BLaER1 treated with 17β-estradiol and CSF1 and Interleukin-3, amounts not matched to agents 10 nM and 100 nM (cell line): ENCODE measurements at regions not wholly inside any gene's neighbourhood (a gene's known extent, or its start where the extent isn't known, plus 50 kb on each side); places are given as distances from the start of the nearest gene placed in this dataset.

Experiments
- H3K27ac ChIP-seq, 11 experiments: shearing (Covaris generic); formaldehyde crosslinking; 2 replicates each; pipeline ENCODE4 v1.8.1; 2022
- H3K27me3 ChIP-seq, 11 experiments: shearing (Covaris generic); formaldehyde crosslinking; 2 replicates each; pipeline ENCODE4 v1.8.1; 2022
- H3K36me3 ChIP-seq, 11 experiments: shearing (Covaris generic); formaldehyde crosslinking; 2 replicates each; pipeline ENCODE4 v1.8.1; 2022
- H3K4me1 ChIP-seq, 10 experiments: shearing (Covaris generic); formaldehyde crosslinking; 2 replicates each; pipeline ENCODE4 v1.8.1; 2022
- H3K4me2 ChIP-seq, 11 experiments: shearing (Covaris generic); formaldehyde crosslinking; 2 replicates each; pipeline ENCODE4 v1.8.1; 2022
- H3K4me3 ChIP-seq, 10 experiments: shearing (Covaris generic); formaldehyde crosslinking; 2 replicates each; pipeline ENCODE4 v1.8.1; 2022
- H3K9ac ChIP-seq, 11 experiments: shearing (Covaris generic); formaldehyde crosslinking; 2 replicates each; pipeline ENCODE4 v1.8.1; 2022
- H3K9me3 ChIP-seq, 11 experiments: shearing (Covaris generic); formaldehyde crosslinking; replicated peaks in 1 of 11; 2 replicates each; pipeline ENCODE4 v1.8.1; 2022
- H4K20me1 ChIP-seq, 11 experiments: shearing (Covaris generic); formaldehyde crosslinking; 2 replicates each; pipeline ENCODE4 v1.8.1; 2022
- Cebpa-rat ChIP-seq, 11 experiments: shearing (Covaris generic); IDR thresholded peaks; 2 replicates each; pipeline ENCODE4 v1.8.1; 2022

- H3K4me1 ChIP-seq, result peaks cover 0 to 10% (median 7%) of the 10 kb centered on the region in 10 experiments; a peak in 8 of 20 replicates
- no peak overlapping the region for H3K4me3 ChIP-seq
- H3K9ac ChIP-seq, result no peak overlapping the region
- H3K4me2 ChIP-seq, result no peak overlapping the region
- no peak for TF ChIP-seq Cebpa-rat (IDR thresholded peaks at IDR 0.05)
- peaks cover 0 to 32% (median 0%) of the 10 kb centered on the region in 11 experiments; a peak in 4 of 22 replicates for H3K27me3 ChIP-seq
- no peak overlapping the region for H3K27ac ChIP-seq
- no peaks in the 10 kb centered on the region for H3K9me3 ChIP-seq
- no peaks in the 10 kb centered on the region for H3K36me3 ChIP-seq
- no peaks in the 10 kb centered on the region for H4K20me1 ChIP-seq
These were observed 118.8 kb upstream of the CYP1B1 start for GRCh38 chr2:38194751-38195150.

- Histone ChIP-seq H3K4me3 (no peak overlapping the region), H3K27me3 (peaks cover 0 to 47% (median 0%) of the 10 kb centered on the region in 11 experiments; a peak in 4 of 22 replicates), H3K27ac (no peak overlapping the region), H3K4me2 (peak overlapping the region in 6 of 11 experiments; percentile 9 to 40 (median 26); a peak in 9 of 22 replicates), H4K20me1 (no peaks in the 10 kb centered on the region), H3K9ac (no peak overlapping the region), H3K36me3 (no peaks in the 10 kb centered on the region), H3K4me1 (peaks cover 0 to 10% (median 7%) of the 10 kb centered on the region in 10 experiments; a peak in 8 of 20 replicates), H3K9me3 (0 out of 22 replicates have a peak, but pooled peaks cover 0 to 5% (median 0%) of the 10 kb centered on the region in 11 experiments)
- no peak for TF ChIP-seq Cebpa-rat (IDR thresholded peaks at IDR 0.05)
These were observed 117.0 kb upstream of the CYP1B1 start for GRCh38 chr2:38192976-38193375.

- H3K4me2 ChIP-seq, result no peak overlapping the region; a peak in 1 of 22 replicates
- H3K36me3 ChIP-seq, result no peaks in the 10 kb centered on the region
- no peak overlapping the region for H3K4me3 ChIP-seq
- 0 out of 22 replicates have a peak, but pooled peaks cover 0 to 5% (median 0%) of the 10 kb centered on the region in 11 experiments for H3K9me3 ChIP-seq
- peaks cover 0 to 10% (median 7%) of the 10 kb centered on the region in 10 experiments; a peak in 8 of 20 replicates for H3K4me1 ChIP-seq
- no peak overlapping the region for H3K9ac ChIP-seq
- TF ChIP-seq Cebpa-rat (IDR thresholded peaks at IDR 0.05), result no peak
- H3K27ac ChIP-seq, result no peak overlapping the region
- H4K20me1 ChIP-seq, result no peaks in the 10 kb centered on the region
- peaks cover 0 to 55% (median 0%) of the 10 kb centered on the region in 11 experiments; a peak in 4 of 22 replicates for H3K27me3 ChIP-seq
These were observed 116.1 kb upstream of the CYP1B1 start for GRCh38 chr2:38192046-38192445.

GRCh38 chr2:38191516-38191915 is 115.6 kb upstream of the CYP1B1 start:
- no peaks in the 10 kb centered on the region for H3K36me3 ChIP-seq

GRCh38 chr2:38190542-38191218 is 114.7 kb upstream of the CYP1B1 start:
- Histone ChIP-seq H3K27me3 (peaks cover 0 to 55% (median 0%) of the 10 kb centered on the region in 11 experiments; a peak in 4 of 22 replicates), H3K27ac (no peak overlapping the region), H3K9ac (no peak overlapping the region), H3K4me2 (0 out of 22 replicates have a peak overlapping the region, but pooled peaks of 1 of the 11 experiments have one; percentile 5), H3K4me1 (peaks cover 0 to 17% (median 7%) of the 10 kb centered on the region in 10 experiments; a peak in 10 of 20 replicates), H3K36me3 (no peaks in the 10 kb centered on the region), H4K20me1 (no peaks in the 10 kb centered on the region), H3K4me3 (no peak overlapping the region), H3K9me3 (0 out of 22 replicates have a peak, but pooled peaks cover 0 to 5% (median 0%) of the 10 kb centered on the region in 11 experiments)
- TF ChIP-seq Cebpa-rat (IDR thresholded peaks at IDR 0.05), result no peak

More at GRCh38 chr2:38191516-38191915, 115.6 kb upstream of the CYP1B1 start:
- Histone ChIP-seq H4K20me1 (no peaks in the 10 kb centered on the region), H3K4me3 (no peak overlapping the region), H3K4me2 (no peak overlapping the region), H3K9me3 (0 out of 22 replicates have a peak, but pooled peaks cover 0 to 5% (median 0%) of the 10 kb centered on the region in 11 experiments), H3K27me3 (peaks cover 0 to 56% (median 0%) of the 10 kb centered on the region in 11 experiments; a peak in 4 of 22 replicates), H3K4me1 (peaks cover 0 to 10% (median 7%) of the 10 kb centered on the region in 10 experiments; a peak in 8 of 20 replicates), H3K9ac (no peak overlapping the region), H3K27ac (no peak overlapping the region)
- no peak for TF ChIP-seq Cebpa-rat (IDR thresholded peaks at IDR 0.05)

- Histone ChIP-seq H3K4me1 (peaks cover 7 to 31% (median 12%) of the 10 kb centered on the region in 10 experiments; a peak in 18 of 20 replicates), H3K27ac (no peak overlapping the region), H4K20me1 (0 out of 22 replicates have a peak, but pooled peaks cover 0 to 4% (median 0%) of the 10 kb centered on the region in 11 experiments), H3K4me3 (no peak overlapping the region), H3K27me3 (peaks cover 0 to 56% (median 0%) of the 10 kb centered on the region in 11 experiments; a peak in 4 of 22 replicates), H3K9me3 (peaks cover 0 to 14% (median 0%) of the 10 kb centered on the region in 11 experiments; a peak in 4 of 22 replicates), H3K36me3 (no peaks in the 10 kb centered on the region), H3K4me2 (no peak overlapping the region), H3K9ac (no peak overlapping the region)
- TF ChIP-seq Cebpa-rat (IDR thresholded peaks at IDR 0.05), result no peak
These were observed 111.6 kb upstream of the CYP1B1 start for GRCh38 chr2:38187541-38188011.

GRCh38 chr2:38185012-38185491 is 109.1 kb upstream of the CYP1B1 start:
- no peak overlapping the region for H3K9ac ChIP-seq
- H3K4me2 ChIP-seq, result peak overlapping the region in 10 of 11 experiments; percentile 12 to 72 (median 26); a peak in 19 of 22 replicates
- no peaks in the 10 kb centered on the region for H3K36me3 ChIP-seq
- 0 out of 22 replicates have a peak, but pooled peaks cover 0 to 4% (median 0%) of the 10 kb centered on the region in 11 experiments for H4K20me1 ChIP-seq
- H3K27me3 ChIP-seq, result peaks cover 0 to 65% (median 0%) of the 10 kb centered on the region in 11 experiments; a peak in 4 of 22 replicates
- no peak overlapping the region for H3K27ac ChIP-seq
- no peak overlapping the region for H3K4me3 ChIP-seq
- H3K4me1 ChIP-seq, result peaks cover 7 to 31% (median 11%) of the 10 kb centered on the region in 10 experiments; a peak in 18 of 20 replicates
- H3K9me3 ChIP-seq, result peaks cover 0 to 14% (median 0%) of the 10 kb centered on the region in 11 experiments; a peak in 4 of 22 replicates
- TF ChIP-seq Cebpa-rat (IDR thresholded peaks at IDR 0.05), result no peak

GRCh38 chr2:38182492-38183003 is 106.6 kb upstream of the CYP1B1 start:
- peaks cover 0 to 14% (median 0%) of the 10 kb centered on the region in 11 experiments; a peak in 4 of 22 replicates for H3K9me3 ChIP-seq
- no peak for TF ChIP-seq Cebpa-rat (IDR thresholded peaks at IDR 0.05)
- no peak overlapping the region for H3K4me2 ChIP-seq
- H3K4me1 ChIP-seq, result peaks cover 7 to 56% (median 18%) of the 10 kb centered on the region in 10 experiments; a peak in 19 of 20 replicates
- peaks cover 0 to 48% (median 0%) of the 10 kb centered on the region in 11 experiments; a peak in 4 of 22 replicates for H3K27me3 ChIP-seq
- H4K20me1 ChIP-seq, result 0 out of 22 replicates have a peak, but pooled peaks cover 0 to 4% (median 0%) of the 10 kb centered on the region in 11 experiments
- H3K4me3 ChIP-seq, result no peak overlapping the region
- H3K27ac ChIP-seq, result no peak overlapping the region
- H3K36me3 ChIP-seq, result no peaks in the 10 kb centered on the region
- no peak overlapping the region for H3K9ac ChIP-seq
